ENCODE measurements at regions not wholly inside any gene's neighbourhood (a gene's known extent, or its start where the extent isn't known, plus 50 kb on each side); places are given as distances from the start of the nearest gene placed in this dataset.

DNA sequence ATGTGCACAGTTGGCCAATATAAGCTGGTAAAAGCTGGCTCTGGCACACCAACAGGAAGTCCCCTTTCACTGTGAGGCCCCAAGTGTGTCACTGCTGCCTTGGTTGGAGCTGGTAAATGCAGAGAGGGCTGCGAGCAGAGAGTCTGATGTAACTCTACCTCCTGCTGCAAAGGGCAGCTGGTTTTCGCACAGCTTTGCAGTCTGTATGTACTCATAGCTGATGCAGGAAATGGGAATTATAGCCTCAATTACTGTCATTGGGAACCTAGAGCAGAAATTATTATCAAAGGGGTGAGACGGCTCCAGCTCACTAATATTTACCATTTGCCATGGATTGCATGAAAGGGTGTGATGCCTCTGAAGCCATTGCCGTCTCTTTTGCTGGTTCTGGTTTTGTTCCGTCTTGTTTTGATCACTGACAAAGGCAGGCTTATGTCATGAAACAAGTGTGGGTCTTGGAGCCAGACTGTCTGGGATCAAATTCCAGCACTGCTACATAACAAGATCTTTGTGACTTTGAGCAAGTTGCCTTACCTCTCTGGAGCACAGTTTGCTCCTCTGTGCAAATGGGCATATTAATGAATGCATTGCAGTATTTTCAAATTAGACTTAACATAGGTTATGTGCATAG lies 124.3 kb upstream of the SLC25A48 start:
- no peak for DNase-seq (ENCODE audit: low read depth)
- ChIA-PET POLR2A (no interaction called here), CTCF (no interaction called here)
- TF ChIP-seq, protein P1, sequence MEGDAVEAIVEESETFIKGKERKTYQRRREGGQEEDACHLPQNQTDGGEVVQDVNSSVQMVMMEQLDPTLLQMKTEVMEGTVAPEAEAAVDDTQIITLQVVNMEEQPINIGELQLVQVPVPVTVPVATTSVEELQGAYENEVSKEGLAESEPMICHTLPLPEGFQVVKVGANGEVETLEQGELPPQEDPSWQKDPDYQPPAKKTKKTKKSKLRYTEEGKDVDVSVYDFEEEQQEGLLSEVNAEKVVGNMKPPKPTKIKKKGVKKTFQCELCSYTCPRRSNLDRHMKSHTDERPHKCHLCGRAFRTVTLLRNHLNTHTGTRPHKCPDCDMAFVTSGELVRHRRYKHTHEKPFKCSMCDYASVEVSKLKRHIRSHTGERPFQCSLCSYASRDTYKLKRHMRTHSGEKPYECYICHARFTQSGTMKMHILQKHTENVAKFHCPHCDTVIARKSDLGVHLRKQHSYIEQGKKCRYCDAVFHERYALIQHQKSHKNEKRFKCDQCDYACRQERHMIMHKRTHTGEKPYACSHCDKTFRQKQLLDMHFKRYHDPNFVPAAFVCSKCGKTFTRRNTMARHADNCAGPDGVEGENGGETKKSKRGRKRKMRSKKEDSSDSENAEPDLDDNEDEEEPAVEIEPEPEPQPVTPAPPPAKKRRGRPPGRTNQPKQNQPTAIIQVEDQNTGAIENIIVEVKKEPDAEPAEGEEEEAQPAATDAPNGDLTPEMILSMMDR (IDR thresholded peaks at IDR 0.05; ENCODE audit: insufficient read depth, low read depth, low read length): no peak
- no peak overlapping the region for H3K4me3 ChIP-seq (ENCODE audit: low read depth, low read length)
- no peaks in the 10 kb centered on the region for H3K36me3 ChIP-seq (ENCODE audit: control insufficient read depth, insufficient read depth, low read length)
- H3K27me3 ChIP-seq (ENCODE audit: control insufficient read depth, insufficient read depth, low read length): 0 out of 2 replicates have a peak, but pooled peaks cover 5% of the 10 kb centered on the region

DNA sequence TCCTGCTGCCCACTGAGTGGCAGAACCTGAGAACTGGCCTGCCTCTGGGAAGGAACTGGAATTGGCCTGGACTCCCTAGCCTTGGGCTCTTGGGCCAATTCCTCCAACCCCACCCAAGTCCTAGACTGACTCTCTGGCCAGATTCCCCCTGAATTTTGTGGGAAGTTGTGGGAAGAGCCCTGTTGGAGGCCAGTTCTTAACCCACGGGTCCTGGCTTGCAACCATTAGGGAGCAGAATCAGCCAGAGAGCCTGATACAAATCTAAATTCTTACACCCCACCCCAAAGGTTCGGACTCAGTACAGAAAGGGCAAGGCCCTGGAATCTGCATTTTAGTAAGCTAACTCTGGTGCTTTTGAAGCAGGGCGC lies 125.3 kb upstream of the SLC25A48 start:
- H3K4me3 ChIP-seq (ENCODE audit: low read depth, low read length): no peak overlapping the region
- TF ChIP-seq, protein P1 (IDR thresholded peaks at IDR 0.05; ENCODE audit: insufficient read depth, low read depth, low read length): no peak
- 0 out of 2 replicates have a peak, but pooled peaks cover 4% of the 10 kb centered on the region for H3K27me3 ChIP-seq (ENCODE audit: control insufficient read depth, insufficient read depth, low read length)
- H3K36me3 ChIP-seq (ENCODE audit: control insufficient read depth, insufficient read depth, low read length): no peaks in the 10 kb centered on the region
- no peak for DNase-seq (ENCODE audit: low read depth)
- POLR2A ChIA-PET: no interaction called here
- CTCF ChIA-PET: no interaction called here

DNA sequence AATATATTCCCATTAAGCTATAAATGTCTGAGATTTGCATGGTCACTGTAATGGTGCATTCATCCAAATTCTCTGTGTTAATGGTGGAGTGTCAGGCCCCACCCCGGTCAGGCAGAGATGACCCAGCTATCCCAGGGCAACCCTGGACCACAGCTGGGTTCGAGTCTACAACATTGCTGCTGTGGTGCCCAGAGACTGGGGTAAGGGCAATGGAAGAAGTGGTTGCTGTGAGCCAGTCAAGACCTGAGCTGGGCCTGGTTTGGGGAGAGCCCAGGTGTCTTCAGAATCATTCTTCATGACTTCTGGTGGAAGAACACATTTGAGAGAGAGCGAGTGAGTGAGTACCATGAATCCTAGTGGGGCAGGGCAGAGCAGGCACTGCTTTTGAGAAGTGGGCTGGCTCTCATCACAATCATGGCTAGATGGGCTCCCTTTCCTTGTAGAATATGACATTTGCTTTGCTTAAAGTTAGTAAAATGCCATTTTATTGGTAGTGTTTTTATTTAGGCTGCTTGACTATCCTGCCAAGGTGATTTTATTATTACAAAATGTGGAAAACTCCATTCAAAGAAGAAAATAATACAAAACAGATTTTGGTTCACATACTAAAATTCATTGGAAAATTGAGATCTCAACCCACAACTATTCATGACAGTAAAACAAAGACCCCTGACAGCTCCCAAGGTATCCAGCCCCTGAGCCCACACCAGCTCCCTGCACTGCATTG lies 125.8 kb upstream of the SLC25A48 start:
- no peak for DNase-seq (ENCODE audit: low read depth)
- ChIA-PET CTCF (no interaction called here), POLR2A (no interaction called here)
- Histone ChIP-seq H3K4me3 (ENCODE audit: low read depth, low read length) (no peak overlapping the region), H3K27me3 (ENCODE audit: control insufficient read depth, insufficient read depth, low read length) (0 out of 2 replicates have a peak, but pooled peaks cover 4% of the 10 kb centered on the region), H3K36me3 (ENCODE audit: control insufficient read depth, insufficient read depth, low read length) (no peaks in the 10 kb centered on the region)
- TF ChIP-seq, protein P1 (IDR thresholded peaks at IDR 0.05; ENCODE audit: insufficient read depth, low read depth, low read length): no peak

DNA sequence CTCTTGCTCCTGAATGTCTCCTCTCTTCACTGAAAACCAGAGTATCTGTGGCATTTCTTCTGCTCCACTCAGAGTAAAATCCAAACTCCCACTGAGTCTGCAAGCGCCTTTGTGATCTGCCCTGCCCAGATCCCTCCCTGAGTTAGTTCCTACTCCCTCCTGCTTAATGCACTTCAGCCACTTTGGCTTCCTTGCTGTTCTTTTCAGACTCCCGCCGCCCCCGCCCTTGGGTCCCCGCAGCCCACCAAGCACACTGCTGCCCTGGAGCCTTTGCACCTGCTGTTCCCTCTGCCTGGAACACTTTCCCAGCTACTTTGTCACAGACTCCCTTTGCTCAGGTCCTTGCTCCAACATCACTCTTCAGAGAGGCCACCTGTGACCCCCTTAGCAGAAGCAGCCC lies 127.2 kb upstream of the SLC25A48 start:
- ChIA-PET POLR2A (no interaction called here), CTCF (interaction anchor here (1.4 kb wide), 1 partner anchor 20 kb away, joined by 3 read pairs; no protein-coding TSS in a partner anchor)
- H3K4me3 ChIP-seq (ENCODE audit: low read depth, low read length): no peak overlapping the region
- TF ChIP-seq, protein P1 (IDR thresholded peaks at IDR 0.05; ENCODE audit: insufficient read depth, low read depth, low read length): no peak
- no peaks in the 10 kb centered on the region for H3K36me3 ChIP-seq (ENCODE audit: control insufficient read depth, insufficient read depth, low read length)
- DNase-seq (ENCODE audit: low read depth): no peak
- H3K27me3 ChIP-seq (ENCODE audit: control insufficient read depth, insufficient read depth, low read length): 0 out of 2 replicates have a peak, but pooled peaks cover 4% of the 10 kb centered on the region

DNA sequence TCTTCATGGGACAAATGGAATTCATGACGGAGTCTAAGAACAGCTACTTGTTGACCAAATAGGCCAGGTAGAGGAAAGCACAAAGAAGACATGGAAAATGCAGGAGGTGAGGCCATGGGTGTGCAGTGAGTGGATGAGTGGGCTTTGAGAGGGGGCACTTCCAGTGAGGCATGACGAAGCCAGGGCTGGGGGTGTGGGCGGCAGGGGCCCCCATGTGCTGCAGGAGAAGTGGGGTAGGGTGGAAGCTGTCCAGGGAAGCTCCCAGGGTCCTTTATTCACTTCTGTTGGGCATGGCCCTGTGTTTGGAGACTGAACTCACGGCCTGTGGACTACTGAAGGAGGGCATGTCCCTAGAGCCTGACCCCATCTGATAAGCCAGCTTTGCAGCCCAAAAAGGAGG lies 127.6 kb upstream of the SLC25A48 start:
- Histone ChIP-seq H3K36me3 (ENCODE audit: control insufficient read depth, insufficient read depth, low read length) (no peaks in the 10 kb centered on the region), H3K27me3 (ENCODE audit: control insufficient read depth, insufficient read depth, low read length) (0 out of 2 replicates have a peak, but pooled peaks cover 4% of the 10 kb centered on the region), H3K4me3 (ENCODE audit: low read depth, low read length) (no peak overlapping the region)
- ChIA-PET CTCF (interaction anchor here (1.4 kb wide), 1 partner anchor 20 kb away, joined by 3 read pairs; no protein-coding TSS in a partner anchor), POLR2A (no interaction called here)
- no peak for DNase-seq (ENCODE audit: low read depth)
- TF ChIP-seq, protein P1 (IDR thresholded peaks at IDR 0.05; ENCODE audit: insufficient read depth, low read depth, low read length): no peak
